GM23338 (cell line): ENCODE measurements at regions not wholly inside any gene's neighbourhood (a gene's known extent, or its start where the extent isn't known, plus 50 kb on each side); places are given as distances from the start of the nearest gene placed in this dataset.

ENCODE experiments used
- ATAC-seq: fragments of 200-7000 bp; cut with Tn5 transposase; 3 replicates; pipeline ENCODE4 v1.9.1; 2020
- DNase-seq: peaks from one replicate; pipeline ENCODE4 v3.0.0-alpha.2; 2015; ENCODE audit warnings: low spot score
- H2AFZ ChIP-seq: fragments of 200-600 bp; sonication (generic); 2 replicates; pipeline ENCODE4 v1.8.0; 2016; ENCODE audit warnings: antibody characterized with exemption, mild to moderate bottlenecking, moderate library complexity
- H3F3A ChIP-seq: fragments of 200-600 bp; sonication (generic); replicated peaks from 2 replicates; pipeline ENCODE4 v1.8.0; 2017; ENCODE audit warnings: antibody characterized with exemption, mixed run types, low read depth
- H3K27ac ChIP-seq: fragments of 200-600 bp; sonication (generic); 2 replicates; pipeline ENCODE4 v1.6.1; 2016; ENCODE audit warnings: low read depth
- H3K27me3 ChIP-seq: fragments of 200-600 bp; sonication (generic); 2 replicates; pipeline ENCODE4 v1.8.0; 2016; ENCODE audit warnings: mild to moderate bottlenecking, mixed run types, moderate library complexity; ENCODE audit not compliant: insufficient read depth
- H3K36me3 ChIP-seq: fragments of 200-600 bp; sonication (generic); 2 replicates; pipeline ENCODE4 v1.8.0; 2016; ENCODE audit warnings: mild to moderate bottlenecking; ENCODE audit not compliant: insufficient read depth
- H3K4me1 ChIP-seq: fragments of 200-600 bp; sonication (generic); 2 replicates; pipeline ENCODE4 v1.8.0; 2016; ENCODE audit warnings: mild to moderate bottlenecking, moderate library complexity; ENCODE audit not compliant: insufficient read depth
- H3K4me2 ChIP-seq: fragments of 200-600 bp; sonication (generic); 2 replicates; pipeline ENCODE4 v1.7.1; 2017; ENCODE audit warnings: mixed run types
- H3K4me3 ChIP-seq: fragments of 200-600 bp; sonication (generic); 2 replicates; pipeline ENCODE4 v1.6.1; 2016; ENCODE audit warnings: mixed run types
- H3K79me2 ChIP-seq: fragments of 200-600 bp; sonication (generic); replicated peaks from 2 replicates; pipeline ENCODE4 v1.8.0; 2017; ENCODE audit warnings: mild to moderate bottlenecking; ENCODE audit not compliant: insufficient read depth
- H3K9me2 ChIP-seq: fragments of 200-600 bp; sonication (generic); 2 replicates; pipeline ENCODE4 v1.8.0; 2017; ENCODE audit not compliant: insufficient read depth
- H4K20me1 ChIP-seq: fragments of 200-600 bp; sonication (generic); replicated peaks from 2 replicates; pipeline ENCODE4 v1.8.0; 2017; ENCODE audit warnings: mild to moderate bottlenecking; ENCODE audit not compliant: insufficient read depth
- H3K27ac Mint-ChIP-seq: 2 replicates; pipeline ENCODE4 v1.8.0; 2020; ENCODE audit warnings: inconsistent platforms, mild to moderate bottlenecking, moderate library complexity, mixed read lengths
- H3K27me3 Mint-ChIP-seq: 3 replicates; pipeline ENCODE4 v1.8.0; 2022; ENCODE audit warnings: low read depth, mild to moderate bottlenecking, moderate library complexity, mixed read lengths, inconsistent platforms; ENCODE audit not compliant: insufficient read depth, poor library complexity
- H3K36me3 Mint-ChIP-seq: 3 replicates; pipeline ENCODE4 v1.8.0; 2021; ENCODE audit warnings: low read depth, mild to moderate bottlenecking, inconsistent platforms, moderate library complexity, mixed read lengths
- H3K4me1 Mint-ChIP-seq: 3 replicates; pipeline ENCODE4 v1.8.0; 2020; ENCODE audit warnings: mild to moderate bottlenecking, inconsistent platforms, mixed read lengths
- H3K4me3 Mint-ChIP-seq: 3 replicates; pipeline ENCODE4 v1.8.0; 2021; ENCODE audit warnings: moderate library complexity, mild to moderate bottlenecking, inconsistent platforms, mixed read lengths
- H3K9me3 Mint-ChIP-seq: 3 replicates; pipeline ENCODE4 v1.8.0; 2020; ENCODE audit warnings: moderate library complexity, mild to moderate bottlenecking, inconsistent platforms, mixed read lengths
- CREB1 ChIP-seq: fragments of 250-450 bp; sonication (Bioruptor Pico); IDR thresholded peaks from 2 replicates; pipeline ENCODE4 v1.5.0; 2020; ENCODE audit warnings: low read depth, mild to moderate bottlenecking, moderate library complexity
- CTCF ChIP-seq, 2 experiments: fragments of 200-600 bp in 1 of 2; sonication (generic) in 1 of 2; conservative IDR thresholded peaks; 2 replicates each; pipeline versions ENCODE4 v1.5.1 to v1.6.1; 2016 to 2017; ENCODE audit warnings: antibody characterized with exemption in 2 of 2, low read depth in 2 of 2, mild to moderate bottlenecking in 2 of 2, moderate library complexity in 1 of 2
- ETS1 ChIP-seq: IDR thresholded peaks from 2 replicates; pipeline ENCODE4 v1.6.1; 2016; ENCODE audit warnings: antibody characterized with exemption
- EZH2 ChIP-seq: fragments of 200-600 bp; sonication (generic); IDR thresholded peaks from one replicate; pipeline ENCODE4 v1.8.0; 2017; ENCODE audit warnings: antibody characterized with exemption, mild to moderate bottlenecking, low read depth; ENCODE audit not compliant: unreplicated experiment
- EZH2phosphoT487 ChIP-seq: fragments of 200-600 bp; sonication (generic); IDR thresholded peaks from one replicate; pipeline ENCODE4 v1.8.1; 2018; ENCODE audit warnings: antibody characterized with exemption; ENCODE audit not compliant: unreplicated experiment
- JUNB ChIP-seq: IDR thresholded peaks from one replicate; pipeline ENCODE4 v1.6.1; 2016; ENCODE audit warnings: antibody characterized with exemption; ENCODE audit not compliant: unreplicated experiment
- NANOG ChIP-seq: IDR thresholded peaks from 2 replicates; pipeline ENCODE4 v1.6.1; 2016; ENCODE audit warnings: antibody characterized with exemption, borderline replicate concordance
- POLR2AphosphoS5 ChIP-seq: IDR thresholded peaks from 2 replicates; pipeline ENCODE4 v1.6.1; 2016; ENCODE audit warnings: antibody characterized with exemption, low read depth
- REST ChIP-seq: IDR thresholded peaks from one replicate; pipeline ENCODE4 v1.6.1; 2018; ENCODE audit warnings: antibody characterized with exemption; ENCODE audit not compliant: unreplicated experiment
- STAT1 ChIP-seq: IDR thresholded peaks from one replicate; pipeline ENCODE4 v1.6.1; 2016; ENCODE audit warnings: antibody characterized with exemption; ENCODE audit not compliant: unreplicated experiment
- ZNF114 ChIP-seq: fragments of 250-450 bp; sonication (Bioruptor Pico); IDR thresholded peaks from 2 replicates; pipeline ENCODE4 v1.5.0; 2020; ENCODE audit warnings: mild to moderate bottlenecking, moderate library complexity
- ZNF331 ChIP-seq: fragments of 250-450 bp; sonication (Bioruptor Pico); IDR thresholded peaks from 2 replicates; pipeline ENCODE4 v1.5.0; 2020; ENCODE audit warnings: low read depth, mild to moderate bottlenecking, moderate library complexity

- no peaks in the 10 kb centered on the region; the same call in 2 of the 3 replicates for H3K9me3 Mint-ChIP-seq
- H3F3A ChIP-seq = no peaks in the 10 kb centered on the region
- H4K20me1 ChIP-seq = no peaks in the 10 kb centered on the region
- H3K27me3 Mint-ChIP-seq = no peaks in the 10 kb centered on the region
- no peaks in the 10 kb centered on the region for H3K79me2 ChIP-seq
- 0 out of 3 replicates have a peak, but pooled peaks cover 8% of the 10 kb centered on the region for H3K4me1 Mint-ChIP-seq
- H2AFZ ChIP-seq = no peak overlapping the region
- no peak for TF ChIP-seq JUNB
- TF ChIP-seq ETS1 = no peak
- TF ChIP-seq CREB1 (CRISPR knock-in tag) = no peak
- no peak for TF ChIP-seq POLR2AphosphoS5
- no peak for TF ChIP-seq REST
- no peaks in the 10 kb centered on the region for H3K27me3 ChIP-seq
- ATAC-seq = no peak
- no peaks in the 10 kb centered on the region for H3K36me3 Mint-ChIP-seq
- H3K4me2 ChIP-seq = no peak overlapping the region
- H3K27ac ChIP-seq = no peak overlapping the region
- 0 out of 2 replicates have a peak, but pooled peaks cover 12% of the 10 kb centered on the region for H3K9me2 ChIP-seq
- H3K4me3 ChIP-seq = no peak overlapping the region
- H3K4me1 ChIP-seq = no peaks in the 10 kb centered on the region
- no peaks in the 10 kb centered on the region for H3K36me3 ChIP-seq
- H3K27ac Mint-ChIP-seq = no peak overlapping the region
- H3K4me3 Mint-ChIP-seq = no peak overlapping the region
- no peak for DNase-seq
Observed at GRCh38 chr4:72677886-72678285, 108.9 kb upstream of the ADAMTS3 start.

- H2AFZ ChIP-seq = no peak overlapping the region
- H3K4me3 ChIP-seq = no peak overlapping the region
- H3K9me2 ChIP-seq = 0 out of 2 replicates have a peak, but pooled peaks cover 12% of the 10 kb centered on the region
- H4K20me1 ChIP-seq = no peaks in the 10 kb centered on the region
- Mint-ChIP-seq H3K36me3 (no peaks in the 10 kb centered on the region), H3K4me3 (no peak overlapping the region), H3K4me1 (0 out of 3 replicates have a peak, but pooled peaks cover 8% of the 10 kb centered on the region), H3K27me3 (peaks cover 3% of the 10 kb centered on the region), H3K9me3 (no peaks in the 10 kb centered on the region), H3K27ac (no peak overlapping the region)
- H3K4me1 ChIP-seq = no peaks in the 10 kb centered on the region
- H3K4me2 ChIP-seq = no peak overlapping the region
- no peaks in the 10 kb centered on the region for H3K27me3 ChIP-seq
- no peaks in the 10 kb centered on the region for H3K79me2 ChIP-seq
- no peak overlapping the region for H3K27ac ChIP-seq
- H3K36me3 ChIP-seq = no peaks in the 10 kb centered on the region
- DNase-seq (no peak), ATAC-seq (no peak)
- no peaks in the 10 kb centered on the region for H3F3A ChIP-seq
- TF ChIP-seq CREB1 (CRISPR knock-in tag) (no peak), ETS1 (no peak), NANOG (no peak), ZNF114 (CRISPR knock-in tag) (no peak), POLR2AphosphoS5 (no peak), EZH2 (no peak), EZH2phosphoT487 (no peak), STAT1 (no peak), CTCF (conservative IDR thresholded peaks at IDR 0.05; ENCODE audit: low read depth in 2 of 2) (no peak), REST (no peak), ZNF331 (CRISPR knock-in tag) (no peak)
Observed at GRCh38 chr4:72677265-72677664, 108.2 kb upstream of the ADAMTS3 start.
